IMR-90 (cell line): ENCODE measurements at regions not wholly inside any gene's neighbourhood (a gene's known extent, or its start where the extent isn't known, plus 50 kb on each side); places are given as distances from the start of the nearest gene placed in this dataset.

Experiments used
- ATAC-seq: fragments of 200-7000 bp; cut with Tn5 transposase; 2 replicates; pipeline ENCODE4 v1.9.1; 2020; ENCODE audit warnings: low read depth, mild to moderate bottlenecking, moderate library complexity
- BruUV-seq: library from RNA; stranded (reverse); fragments of 400-500 nt; replicated peaks from 2 replicates; lab custom pipeline; 2021; lab: Mats Ljungman, UMichigan
- CTCF ChIA-PET: fragments of 300-600 bp; formaldehyde crosslinking; extraction: SDS; loops from one replicate; lab custom pipeline; 2021; ENCODE audit warnings: antibody characterized with exemption; lab: Yijun Ruan, JAX
- POLR2A ChIA-PET: fragments of 300-600 bp; sonication (Branson Sonifier 250); formaldehyde crosslinking; loops from one replicate; lab custom pipeline; 2022; ENCODE audit warnings: antibody characterized with exemption; ENCODE audit not compliant: unreplicated experiment; lab: Charles Lee
- DNase-seq: peaks from one replicate; pipeline ENCODE4 v3.0.0; 2013
- H2AFZ ChIP-seq: replicated peaks from 2 replicates; pipeline ENCODE3; 2013; ENCODE audit warnings: low read length, mild to moderate bottlenecking; ENCODE audit not compliant: poor library complexity
- H2AK5ac ChIP-seq: 2 replicates; pipeline ENCODE4 v1.6.1; 2013; ENCODE audit warnings: low read depth, low read length, inconsistent platforms
- H2AK9ac ChIP-seq: replicated peaks from 2 replicates; pipeline ENCODE3; 2013; ENCODE audit warnings: mild to moderate bottlenecking, low read depth, low read length, moderate library complexity; ENCODE audit not compliant: poor library complexity
- H2BK120ac ChIP-seq: 2 replicates; pipeline ENCODE4 v1.6.1; 2013; ENCODE audit warnings: low read depth, low read length, inconsistent platforms
- H2BK15ac ChIP-seq: 3 replicates; pipeline ENCODE4 v1.6.1; 2013; ENCODE audit warnings: low read depth, low read length, inconsistent platforms
- H2BK20ac ChIP-seq: 2 replicates; pipeline ENCODE4 v1.6.1; 2013; ENCODE audit warnings: low read depth, mild to moderate bottlenecking, inconsistent platforms, low read length, moderate library complexity
- H2BK5ac ChIP-seq: 2 replicates; pipeline ENCODE4 v1.6.1; 2013; ENCODE audit warnings: mild to moderate bottlenecking, low read depth, low read length, inconsistent platforms; ENCODE audit not compliant: poor library complexity, severe bottlenecking
- H3K14ac ChIP-seq: replicated peaks from 2 replicates; pipeline ENCODE4 v1.6.1; 2013; ENCODE audit warnings: low read depth, low read length, inconsistent platforms
- H3K18ac ChIP-seq: 2 replicates; pipeline ENCODE4 v1.6.1; 2013; ENCODE audit warnings: low read depth, low read length, control low read depth
- H3K23ac ChIP-seq: 2 replicates; pipeline ENCODE4 v1.6.1; 2013; ENCODE audit warnings: low read depth, low read length, inconsistent platforms
- H3K27ac ChIP-seq: 2 replicates; pipeline ENCODE4 v1.5.1; 2013; ENCODE audit warnings: mild to moderate bottlenecking, control low read depth, low read length; ENCODE audit not compliant: insufficient read depth
- H3K27me3 ChIP-seq: 2 replicates; pipeline ENCODE4 v1.6.1; 2013; ENCODE audit warnings: low read length; ENCODE audit not compliant: control insufficient read depth, insufficient read depth
- H3K36me3 ChIP-seq: 2 replicates; pipeline ENCODE4 v1.6.1; 2013; ENCODE audit warnings: low read length, mixed read lengths; ENCODE audit not compliant: control insufficient read depth, insufficient read depth
- H3K4ac ChIP-seq: 2 replicates; pipeline ENCODE4 v1.6.1; 2013; ENCODE audit warnings: low read depth, low read length, inconsistent platforms
- H3K4me1 ChIP-seq: 2 replicates; pipeline ENCODE4 v1.6.1; 2013; ENCODE audit warnings: low read length, mixed read lengths; ENCODE audit not compliant: control insufficient read depth, insufficient read depth
- H3K4me2 ChIP-seq: 2 replicates; pipeline ENCODE4 v1.6.1; 2013; ENCODE audit warnings: low read depth, mild to moderate bottlenecking, control low read depth, low read length, moderate library complexity
- H3K4me3 ChIP-seq: 2 replicates; pipeline ENCODE4 v1.5.1; 2013; ENCODE audit warnings: low read depth, mild to moderate bottlenecking, control low read depth, low read length, moderate library complexity; ENCODE audit not compliant: insufficient read depth
- H3K56ac ChIP-seq: 2 replicates; pipeline ENCODE4 v1.6.1; 2013; ENCODE audit warnings: low read length, inconsistent platforms; ENCODE audit not compliant: insufficient read depth; ENCODE audit errors: extremely low read depth
- H3K79me1 ChIP-seq, 2 experiments: 2 replicates each; pipeline ENCODE4 v1.6.1; 2013; ENCODE audit warnings: low read length in 2 of 2, inconsistent platforms in 1 of 2, low read depth in 1 of 2
- H3K9ac ChIP-seq: 2 replicates; pipeline ENCODE4 v1.6.1; 2013; ENCODE audit warnings: low read depth, low read length, control low read depth
- H3K9me1 ChIP-seq: 2 replicates; pipeline ENCODE4 v1.6.1; 2013; ENCODE audit warnings: low read length, inconsistent platforms; ENCODE audit not compliant: insufficient read depth
- H3K9me3 ChIP-seq: 2 replicates; pipeline ENCODE4 v1.6.1; 2013; ENCODE audit warnings: low read length; ENCODE audit not compliant: control insufficient read depth, insufficient read depth
- H4K20me1 ChIP-seq: 2 replicates; pipeline ENCODE4 v1.6.1; 2013; ENCODE audit warnings: low read length, inconsistent platforms; ENCODE audit not compliant: insufficient read depth
- H4K5ac ChIP-seq: 2 replicates; pipeline ENCODE4 v1.6.1; 2013; ENCODE audit warnings: mild to moderate bottlenecking, low read depth, low read length, control low read depth
- H4K8ac ChIP-seq, 2 experiments: 2 replicates each; pipeline ENCODE4 v1.6.1; 2013; ENCODE audit warnings: low read depth in 2 of 2, low read length in 2 of 2, control low read depth in 1 of 2, inconsistent platforms in 1 of 2
- H4K91ac ChIP-seq: 2 replicates; pipeline ENCODE4 v1.6.1; 2013; ENCODE audit warnings: low read depth, low read length, inconsistent platforms; ENCODE audit not compliant: insufficient read depth
- CEBPB ChIP-seq: IDR thresholded peaks from 2 replicates; pipeline ENCODE4 v1.6.1; 2012; ENCODE audit warnings: low read depth, low read length, improper control_type of control experiment
- POLR2A ChIP-seq: IDR thresholded peaks from 2 replicates; pipeline ENCODE4 v1.6.1; 2012; ENCODE audit warnings: mild to moderate bottlenecking, low read depth, low read length
- RFX5 ChIP-seq: IDR thresholded peaks from 2 replicates; pipeline ENCODE4 v1.8.0; 2012; ENCODE audit warnings: low read depth, mild to moderate bottlenecking, low read length, moderate library complexity
- WGBS, 2 experiments: methylation state at CpG; one replicate each; pipeline versions ENCODE4 v1.1.5 to v1.1.7; 2013; ENCODE audit warnings: missing lambda C conversion rate in 2 of 2; ENCODE audit not compliant: insufficient read length in 1 of 2; ENCODE audit errors: extremely low coverage in 2 of 2; 5-methylcytosine and 5-hydroxymethylcytosine counted together
- dilution Hi-C: fragments of 300-500 bp; cut with HindIII; formaldehyde crosslinking; loops from one replicate; pipeline ENCODE4 v1.14.3; 2018; ENCODE audit warnings: low sequenced_read_pairs; ENCODE audit not compliant: unreplicated experiment
- in situ Hi-C: fragments of 300-500 bp; cut with MboI; formaldehyde crosslinking; loops from 3 replicates; pipeline ENCODE4 v1.14.3; 2019; ENCODE audit warnings: low sequenced_read_pairs, inconsistent platforms, mixed read lengths
- intact Hi-C: fragments of 100-400 bp; cut with micrococcal nuclease; formaldehyde crosslinking; loops from 2 replicates; pipeline ENCODE4 v1.10.0; 2022

DNA sequence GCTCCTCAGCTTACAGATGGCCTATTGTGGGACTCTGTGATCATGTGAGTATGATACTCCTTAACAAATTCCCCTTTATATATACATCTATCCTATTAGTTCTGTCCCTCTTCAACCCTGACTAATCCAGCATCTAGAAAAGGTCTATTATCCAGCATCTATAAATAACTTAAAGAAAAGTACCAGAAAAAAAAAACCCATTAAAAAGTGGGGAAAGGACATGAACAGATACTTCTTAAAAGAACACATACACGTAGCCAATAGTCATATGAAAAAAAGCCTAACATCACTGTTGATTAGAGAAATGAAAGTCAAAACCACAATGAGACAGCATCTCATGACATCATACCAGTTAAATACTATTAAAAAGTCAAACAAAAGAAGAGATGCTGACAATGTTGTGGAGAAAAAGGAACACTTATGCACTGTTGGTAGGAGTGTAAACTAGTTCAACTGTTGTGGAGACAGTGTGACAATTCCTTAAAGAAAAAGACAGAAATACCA, 549.5 kb upstream of the GRM3 start:
- in situ Hi-C loops: no loop called here
- H4K91ac ChIP-seq: no peak overlapping the region
- CTCF ChIA-PET: no interaction called here
- no peak overlapping the region for H4K8ac ChIP-seq
- no peak for ATAC-seq
- H2BK15ac ChIP-seq: no peak overlapping the region
- no peak overlapping the region for H2AK5ac ChIP-seq
- no peaks in the 10 kb centered on the region for H3K36me3 ChIP-seq
- no peak overlapping the region for H3K4me2 ChIP-seq
- H3K9ac ChIP-seq: no peak overlapping the region
- WGBS, 2 experiments: no CpG with 5 or more reads among the region's 1 CpG
- no peak overlapping the region for H2BK120ac ChIP-seq
- no TSS peak for BruUV-seq
- peaks cover 15% of the 10 kb centered on the region; the same call in 1 of the 2 replicates for H3K9me3 ChIP-seq
- no peaks in the 10 kb centered on the region for H3K4me1 ChIP-seq
- H2AK9ac ChIP-seq: no peak overlapping the region
- no peaks in the 10 kb centered on the region for H3K27me3 ChIP-seq
- no peak overlapping the region for H3K18ac ChIP-seq
- H3K56ac ChIP-seq: no peak overlapping the region
- H4K20me1 ChIP-seq: no peaks in the 10 kb centered on the region
- POLR2A ChIA-PET: no interaction called here
- no peaks in the 10 kb centered on the region for H3K79me1 ChIP-seq
- no peak overlapping the region for H3K4me3 ChIP-seq
- H2BK20ac ChIP-seq: no peak overlapping the region
- H4K5ac ChIP-seq: no peak overlapping the region
- no peak overlapping the region for H2AFZ ChIP-seq
- no peak overlapping the region for H3K23ac ChIP-seq
- no peak overlapping the region for H3K14ac ChIP-seq
- dilution Hi-C loops: no loop called here
- H2BK5ac ChIP-seq: no peak overlapping the region
- intact Hi-C loops: no loop called here
- no peaks in the 10 kb centered on the region for H3K9me1 ChIP-seq
- no peak for DNase-seq
- no peak overlapping the region for H3K4ac ChIP-seq
- no peak for TF ChIP-seq POLR2A
- TF ChIP-seq CEBPB: no peak
- TF ChIP-seq RFX5: no peak
- no peak overlapping the region for H3K27ac ChIP-seq
